Liver (tissue), 3 donors: ENCODE measurements at regions not wholly inside any gene's neighbourhood (a gene's known extent, or its start where the extent isn't known, plus 50 kb on each side); places are given as distances from the start of the nearest gene placed in this dataset.

Experiments used
- CTCF ChIP-seq: fragments of 150-350 bp; IDR thresholded peaks from 2 replicates; pipeline ENCODE4 v1.5.1; 2017; ENCODE audit warnings: improper control_type of control experiment, low read depth, low read length; ENCODE audit not compliant: missing input control
- GABPA ChIP-seq, 2 donors: IDR thresholded peaks in 1 of 2; conservative IDR thresholded peaks in 1 of 2; 2 replicates each; pipeline ENCODE4 v1.6.1; 2016; ENCODE audit warnings: antibody characterized with exemption in 2 of 2, mild to moderate bottlenecking in 1 of 2, moderate library complexity in 1 of 2
- JUND ChIP-seq, 2 donors: IDR thresholded peaks; 2 replicates each; pipeline ENCODE4 v1.6.1; 2016; ENCODE audit warnings: antibody characterized with exemption in 2 of 2
- MAX ChIP-seq: IDR thresholded peaks from 2 replicates; pipeline ENCODE4 v1.6.1; 2016; ENCODE audit warnings: antibody characterized with exemption
- RAD21 ChIP-seq, 2 donors: IDR thresholded peaks; 2 replicates each; pipeline ENCODE4 v1.6.1; 2016; ENCODE audit warnings: antibody characterized with exemption in 2 of 2, mild to moderate bottlenecking in 2 of 2
- REST ChIP-seq: IDR thresholded peaks from 2 replicates; pipeline ENCODE4 v1.6.1; 2016; ENCODE audit warnings: antibody characterized with exemption, mild to moderate bottlenecking
- RXRA ChIP-seq, 2 donors: IDR thresholded peaks; 2 replicates each; pipeline ENCODE4 v1.6.1; 2017 to 2018; ENCODE audit warnings: antibody characterized with exemption in 2 of 2, mild to moderate bottlenecking in 1 of 2
- SP1 ChIP-seq: IDR thresholded peaks from 2 replicates; pipeline ENCODE4 v1.6.1; 2018; ENCODE audit warnings: antibody characterized with exemption, mild to moderate bottlenecking
- TAF1 ChIP-seq: conservative IDR thresholded peaks from 2 replicates; pipeline ENCODE4 v1.6.1; 2016; ENCODE audit warnings: antibody characterized with exemption, mild to moderate bottlenecking
- YY1 ChIP-seq: IDR thresholded peaks from 2 replicates; pipeline ENCODE4 v1.6.1; 2016; ENCODE audit warnings: antibody characterized with exemption, mild to moderate bottlenecking
- ZBTB33 ChIP-seq: IDR thresholded peaks from 2 replicates; pipeline ENCODE4 v1.6.1; 2016; ENCODE audit warnings: antibody characterized with exemption
- donor health status: healthy.
- donor health status: healthy.

GRCh38 chr3:104214937-104215336 lies 1151.8 kb upstream of the ALCAM start:
- TF ChIP-seq CTCF (no peak), SP1 (no peak), TAF1 (no peak), ZBTB33 (no peak), RAD21 (IDR thresholded peaks at IDR 0.05) (no peak), MAX (no peak), YY1 (no peak), REST (no peak), JUND (IDR thresholded peaks at IDR 0.05) (no peak), GABPA (IDR thresholded peaks at IDR 0.05 in 1 of 2, conservative IDR thresholded peaks at IDR 0.05 in 1 of 2) (no peak), RXRA (IDR thresholded peaks at IDR 0.05) (no peak)
